HT-29 (cell line): ENCODE measurements at regions not wholly inside any gene's neighbourhood (a gene's known extent, or its start where the extent isn't known, plus 50 kb on each side); places are given as distances from the start of the nearest gene placed in this dataset.

ENCODE experiments used
- DNase-seq: peaks from one replicate; pipeline ENCODE4 v3.0.0-alpha.2; 2015; ENCODE audit warnings: low spot score

DNA sequence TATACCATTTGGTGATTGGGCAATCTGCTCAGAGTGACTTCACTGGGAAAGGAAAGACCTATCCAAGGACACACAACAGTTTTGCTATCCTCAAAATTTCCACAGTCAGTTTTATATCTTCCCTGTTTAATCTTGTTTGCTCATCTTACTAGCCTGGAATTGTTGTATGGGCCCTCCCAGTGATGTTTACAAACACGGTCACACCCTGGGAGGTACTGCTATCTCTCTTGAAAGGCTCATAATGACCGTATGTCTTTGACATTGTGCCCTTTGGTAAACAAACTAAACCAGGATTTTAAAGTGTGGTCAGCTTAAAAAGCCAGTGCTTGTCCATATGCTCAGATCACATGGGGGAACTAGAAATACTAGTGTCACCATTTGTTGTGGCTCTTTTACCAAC is 277.0 kb downstream of the CDH2 start:
- DNase-seq: no peak

DNA sequence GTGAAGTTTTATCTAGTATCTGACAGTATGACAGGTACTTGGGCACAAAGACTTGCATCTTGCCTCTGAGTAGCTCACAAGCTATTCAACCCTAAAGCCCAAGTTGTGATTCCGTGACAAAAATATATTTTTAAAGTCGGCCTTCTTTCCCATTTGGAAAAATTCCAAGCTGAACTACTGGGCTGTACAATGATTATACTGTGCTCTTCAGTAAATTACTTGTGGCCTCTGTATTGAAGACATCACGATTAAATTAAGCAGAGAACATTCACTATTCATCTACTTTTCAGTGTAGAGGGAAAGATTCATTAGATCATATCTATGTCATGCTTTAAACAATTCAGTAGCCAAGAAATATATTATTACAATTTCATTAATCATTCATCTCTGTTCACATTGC is 282.2 kb downstream of the CDH2 start:
- no peak for DNase-seq

DNA sequence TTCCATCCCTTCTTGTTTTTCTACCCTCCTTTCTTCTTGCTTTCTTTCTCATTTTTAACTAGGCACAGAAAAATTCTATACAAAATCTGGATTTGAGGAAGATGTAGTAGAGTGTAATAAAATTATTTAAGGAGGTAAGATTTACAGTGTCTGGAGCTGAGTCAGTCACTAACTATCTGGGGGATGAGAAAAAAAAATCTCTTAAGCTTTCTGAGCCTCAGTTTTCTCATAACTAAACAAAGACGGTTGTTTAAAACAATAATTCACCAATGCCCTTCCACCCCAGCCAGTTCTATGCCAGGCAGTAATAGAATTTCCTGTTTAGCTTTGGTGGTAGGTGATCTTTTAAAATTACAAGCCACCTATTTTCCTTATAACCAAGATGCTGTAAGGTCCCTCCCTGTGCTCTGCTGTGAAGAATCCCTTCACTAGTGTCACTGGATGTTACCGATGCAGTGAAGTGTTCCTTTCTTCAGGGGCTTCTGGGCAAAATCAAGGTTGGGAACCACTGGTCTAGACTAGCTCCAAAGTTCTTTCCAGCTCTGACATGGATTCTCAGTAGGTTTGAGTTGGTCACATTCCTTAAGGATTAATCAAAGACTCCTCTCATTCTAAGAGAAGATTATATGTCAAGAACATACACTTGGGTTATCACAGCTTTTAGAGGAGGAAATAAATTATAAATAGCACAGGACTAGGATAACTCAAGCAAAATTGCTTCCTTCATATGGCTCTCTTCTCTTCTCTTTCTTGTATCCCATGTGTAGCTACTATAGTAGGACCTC is 289.0 kb downstream of the CDH2 start:
- DNase-seq: no peak

DNA sequence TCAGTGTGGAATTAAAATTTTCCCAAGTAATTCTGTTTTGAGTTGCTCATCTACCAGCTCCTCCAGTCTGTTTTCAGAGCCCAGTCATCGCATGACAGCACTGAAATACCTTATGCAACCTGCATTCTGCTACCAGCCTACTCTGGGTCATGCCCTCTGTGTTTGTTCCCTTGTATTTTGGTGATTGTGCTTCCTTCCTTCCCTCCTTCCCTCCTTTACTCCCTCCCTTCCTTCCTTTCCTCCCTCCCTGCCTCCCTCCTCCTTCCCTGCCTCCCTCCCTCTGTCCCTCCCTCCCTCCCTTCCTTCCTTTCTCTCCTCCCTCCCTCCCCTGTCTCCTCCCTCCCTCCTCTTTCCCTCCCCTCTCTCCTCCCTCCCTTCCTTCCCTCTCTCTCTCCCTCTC is 289.6 kb downstream of the CDH2 start:
- no peak for DNase-seq

DNA sequence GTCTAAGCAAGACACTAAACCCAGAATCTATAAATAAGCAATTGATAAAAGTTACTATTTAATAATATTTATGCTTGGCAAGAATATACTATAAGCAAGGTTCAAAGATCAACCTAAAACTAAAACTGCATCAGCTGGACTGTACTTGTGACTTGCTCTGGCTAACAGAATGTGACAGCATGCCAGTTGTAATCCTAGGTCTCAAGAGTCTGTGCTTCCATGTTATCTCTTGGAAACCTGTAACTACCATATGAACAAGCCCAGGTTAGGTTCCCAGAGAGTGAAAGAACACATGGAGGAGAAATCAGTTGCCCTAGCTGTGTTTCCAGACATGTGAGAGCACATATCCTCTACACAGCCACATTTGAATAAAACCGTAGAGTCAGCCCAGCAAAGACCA is 297.4 kb downstream of the CDH2 start:
- DNase-seq: no peak

DNA sequence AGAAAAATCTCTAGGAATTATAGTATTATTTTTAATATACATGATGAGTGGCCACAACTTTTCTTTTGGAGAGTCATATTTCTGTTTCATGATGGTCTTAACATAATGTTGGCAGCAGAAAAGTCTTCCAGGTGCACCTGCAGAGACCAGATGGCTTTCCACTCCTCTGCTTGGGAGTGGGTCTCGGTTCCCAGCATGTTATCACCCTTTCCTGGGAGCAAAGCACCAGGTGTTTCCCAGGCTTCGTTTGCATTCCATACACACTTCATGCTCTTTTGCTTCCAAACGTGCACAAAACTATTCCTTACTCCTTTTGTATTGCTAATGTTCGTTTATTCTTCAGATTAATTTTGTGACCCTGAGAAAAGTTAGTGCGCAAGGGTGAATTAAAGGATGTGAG is 305.2 kb downstream of the CDH2 start:
- DNase-seq: no peak

DNA sequence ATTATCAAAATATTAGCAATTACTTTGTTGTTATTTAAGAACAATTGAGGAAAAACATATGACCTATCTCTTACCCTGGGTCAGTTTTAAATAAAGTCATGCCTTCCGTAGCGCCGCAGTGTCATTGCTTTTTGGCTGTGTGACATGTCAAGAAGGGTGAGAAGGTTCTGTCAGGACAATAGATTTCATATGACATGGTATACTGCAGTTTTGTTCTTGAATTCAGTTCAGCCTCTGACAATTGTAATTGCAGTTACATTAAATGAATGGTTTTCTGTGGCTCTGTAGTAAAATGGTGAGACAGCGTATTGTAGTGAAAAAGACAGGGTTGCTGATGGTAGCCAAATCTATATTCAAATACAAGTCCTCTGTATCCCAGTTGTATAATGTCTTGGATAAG is 307.2 kb downstream of the CDH2 start:
- no peak for DNase-seq

DNA sequence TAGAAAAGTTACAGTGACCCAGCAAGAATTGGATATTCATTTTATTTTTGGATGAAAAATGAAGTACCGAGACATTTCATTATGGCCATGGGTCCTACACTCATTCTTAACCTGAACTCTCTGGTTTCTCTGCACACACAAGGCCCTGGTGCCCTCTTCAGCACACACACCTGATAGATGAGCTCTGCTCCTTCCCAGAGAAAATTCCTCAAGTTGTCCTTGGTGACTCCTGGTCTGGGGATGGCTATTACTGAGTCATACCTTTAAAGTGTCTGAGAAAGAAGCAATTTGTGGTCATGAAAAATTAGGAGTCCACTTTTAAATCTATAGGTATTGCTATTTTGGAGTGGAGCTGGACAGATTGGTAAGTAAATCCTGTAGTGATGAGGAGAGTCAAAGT is 311.5 kb downstream of the CDH2 start:
- DNase-seq: no peak

DNA sequence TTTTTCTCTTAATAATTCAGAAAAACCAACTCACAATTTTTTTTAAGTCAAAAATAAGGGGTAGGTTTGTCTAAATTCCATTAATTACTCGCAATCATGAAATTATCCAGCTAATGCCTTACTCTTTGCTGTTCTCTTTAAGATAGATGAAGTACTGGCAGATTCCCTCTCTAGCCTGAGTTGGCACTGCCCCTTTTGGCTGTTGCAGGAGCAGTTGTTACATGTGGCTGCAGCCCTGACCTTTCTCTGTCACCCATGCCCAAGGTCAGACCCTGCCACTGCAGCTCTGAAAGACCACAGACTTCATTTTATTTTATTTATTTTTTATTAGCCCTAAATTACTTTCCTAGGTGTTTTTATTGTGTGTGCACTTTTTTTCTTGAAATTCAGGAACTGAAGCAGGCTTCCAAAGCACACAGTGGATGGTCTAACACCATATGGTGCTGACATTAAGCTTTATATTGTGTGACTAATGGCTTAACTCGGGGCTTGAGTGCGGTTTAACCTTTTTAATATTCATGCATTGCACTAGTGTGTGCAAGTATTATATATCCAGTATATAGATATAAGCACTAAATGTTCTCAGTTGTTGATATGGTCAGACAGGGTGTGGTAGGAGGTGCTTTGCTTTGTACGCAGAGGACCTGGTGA is 313.0 kb downstream of the CDH2 start:
- DNase-seq: no peak

DNA sequence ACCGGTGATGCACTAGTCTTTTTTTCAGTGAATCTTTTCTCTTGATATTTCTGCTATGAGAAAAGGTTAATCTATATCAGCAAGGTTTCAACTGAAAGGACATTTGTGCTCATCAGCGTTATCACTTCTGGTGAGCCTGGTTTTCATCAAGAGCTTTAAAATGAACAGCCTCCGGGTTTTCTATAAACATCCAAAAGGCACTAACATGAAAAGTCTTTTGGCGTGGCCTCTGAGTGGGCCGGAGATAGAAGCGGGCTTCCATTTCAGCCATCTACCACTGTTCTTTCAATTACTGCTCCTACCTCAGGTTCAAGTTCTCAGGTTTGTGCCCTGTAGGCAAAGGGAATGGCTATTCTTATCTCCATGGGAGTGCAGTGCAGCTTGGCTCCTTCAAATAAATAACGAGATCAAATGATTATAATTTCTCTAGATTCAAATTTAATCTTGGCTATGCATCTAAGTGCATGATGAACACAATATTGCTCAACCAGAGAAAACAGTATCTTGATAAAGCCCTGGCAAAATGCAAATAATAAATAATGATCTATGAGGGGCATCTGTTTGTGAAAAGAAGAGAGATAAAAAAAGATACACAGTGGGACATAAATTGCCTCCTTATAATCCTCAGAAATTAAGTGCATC is 314.8 kb downstream of the CDH2 start:
- no peak for DNase-seq

DNA sequence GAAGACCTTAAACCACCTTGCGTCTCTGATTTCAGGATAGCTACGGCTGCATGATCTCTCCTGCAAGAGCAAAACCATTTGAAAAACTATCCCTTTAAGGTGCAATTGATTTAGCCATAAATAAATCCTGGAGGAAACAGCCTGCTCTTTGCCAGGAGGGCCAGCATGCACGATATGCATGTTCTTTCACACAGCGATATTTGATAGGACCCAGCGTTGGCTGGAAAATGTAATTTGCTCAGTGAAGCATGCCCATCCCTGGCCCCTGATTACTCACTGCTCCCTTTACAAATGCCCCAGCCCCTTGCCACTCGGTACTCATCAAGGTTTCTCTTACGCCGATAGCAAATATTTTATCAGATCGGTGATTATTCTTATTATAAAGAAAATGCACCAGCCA is 315.4 kb downstream of the CDH2 start:
- no peak for DNase-seq

DNA sequence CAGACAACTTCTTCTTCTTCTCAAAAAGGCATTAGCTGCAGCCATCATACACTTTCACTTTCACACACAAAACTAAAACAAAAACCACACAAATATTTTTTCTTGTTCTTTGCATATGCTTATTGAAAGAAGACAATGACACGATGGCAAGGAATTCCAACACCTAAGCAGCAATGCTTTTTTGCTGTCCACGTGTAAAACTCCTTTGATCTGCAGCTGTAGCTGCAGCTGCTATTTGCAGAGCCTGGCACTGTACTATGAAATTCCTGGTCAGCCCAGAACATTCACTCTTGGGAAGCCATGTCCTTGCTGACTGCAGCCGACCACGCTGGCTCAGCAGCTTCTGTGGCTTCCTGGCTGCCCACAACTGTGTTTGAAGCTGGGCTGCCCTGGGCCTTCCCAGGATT is 316.2 kb downstream of the CDH2 start:
- DNase-seq: no peak

DNA sequence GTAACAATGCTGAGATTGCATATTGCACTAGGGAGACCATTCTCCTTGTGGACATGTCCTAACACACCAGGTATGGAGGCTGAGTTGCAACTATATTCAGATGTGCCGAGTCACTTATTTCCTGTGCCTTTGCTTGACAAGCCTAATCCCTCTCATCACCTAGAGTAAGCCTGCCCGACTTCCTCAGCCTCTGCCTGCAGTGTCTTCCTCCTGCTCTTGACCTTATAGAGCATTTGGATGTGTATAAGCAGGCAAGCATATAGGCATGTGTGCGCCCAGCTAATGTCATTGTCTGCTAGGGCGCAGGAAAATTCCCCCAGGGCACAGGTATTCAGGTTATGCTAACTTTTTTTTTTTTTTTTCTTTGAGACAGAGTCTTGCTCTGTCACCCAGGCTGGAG is 316.9 kb downstream of the CDH2 start:
- no peak for DNase-seq

DNA sequence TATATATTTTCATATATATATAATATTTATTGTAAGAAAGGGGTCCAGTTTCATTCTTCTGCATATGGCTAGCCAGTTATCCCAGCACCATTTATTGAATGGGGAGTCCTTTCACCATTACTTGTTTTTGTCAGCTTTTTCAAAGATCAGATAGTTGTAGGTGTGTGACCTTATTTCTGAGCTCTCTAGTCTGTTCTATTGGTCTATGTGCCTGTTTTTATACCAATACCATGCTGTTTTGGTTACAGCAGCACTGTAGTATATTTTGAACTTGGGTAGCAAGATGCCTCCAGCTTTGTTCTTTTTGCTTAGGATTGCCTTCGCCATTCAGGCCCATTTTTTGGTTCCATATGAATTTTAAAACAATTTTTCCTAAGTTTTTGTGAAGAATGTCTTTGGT is 320.1 kb downstream of the CDH2 start:
- DNase-seq: no peak

DNA sequence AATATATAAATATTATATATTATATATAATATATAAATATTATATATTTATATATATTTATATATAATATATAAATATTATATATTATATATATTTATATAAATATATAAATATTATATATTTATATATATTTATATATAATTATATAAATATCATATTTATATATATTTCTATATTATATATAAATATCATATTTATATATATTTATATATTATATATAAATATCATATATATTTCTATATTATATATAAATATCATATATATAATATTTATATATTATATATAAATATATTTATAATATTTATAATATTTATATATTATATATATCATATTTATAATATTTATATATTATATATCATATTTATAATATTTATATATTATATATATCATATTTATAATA is 321.4 kb downstream of the CDH2 start:
- DNase-seq: no peak

DNA sequence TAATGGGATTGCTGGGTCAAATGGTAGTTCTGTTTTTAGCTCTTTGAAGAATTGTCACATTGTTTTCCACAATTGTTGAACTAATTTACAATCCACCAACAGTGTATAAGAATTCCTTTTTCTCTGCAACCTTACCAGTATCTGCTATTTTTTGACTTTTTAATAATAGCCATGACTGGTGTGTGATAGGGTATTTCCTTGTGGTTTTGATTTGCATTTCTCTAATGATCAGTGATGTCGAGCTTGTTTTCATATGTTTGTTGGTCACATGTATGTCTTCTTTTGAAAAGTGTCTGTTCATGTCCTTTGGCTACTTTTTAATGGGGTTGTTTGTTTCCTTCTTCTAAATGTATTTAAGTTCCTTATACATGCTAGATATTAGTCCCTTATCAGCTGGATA is 322.3 kb downstream of the CDH2 start:
- DNase-seq: no peak

DNA sequence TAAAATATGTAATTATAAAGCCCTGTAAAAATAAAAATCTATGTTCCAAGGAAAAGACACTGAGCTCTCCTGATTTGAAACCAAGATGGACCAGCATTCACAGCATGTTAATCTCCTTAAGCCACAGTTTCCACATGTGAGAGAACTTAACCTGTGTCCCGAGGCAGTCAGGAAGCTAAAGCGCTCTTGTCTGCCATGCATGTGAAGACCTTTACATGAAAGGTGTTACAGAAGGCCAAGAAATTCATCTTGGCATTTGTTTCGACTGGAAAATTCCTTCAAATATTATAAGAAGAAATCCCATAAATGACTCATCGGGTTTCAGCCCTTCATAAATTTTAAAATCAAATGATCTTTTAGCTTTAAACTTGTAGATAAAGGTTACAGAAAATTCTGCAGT is 328.6 kb downstream of the CDH2 start:
- no peak for DNase-seq

DNA sequence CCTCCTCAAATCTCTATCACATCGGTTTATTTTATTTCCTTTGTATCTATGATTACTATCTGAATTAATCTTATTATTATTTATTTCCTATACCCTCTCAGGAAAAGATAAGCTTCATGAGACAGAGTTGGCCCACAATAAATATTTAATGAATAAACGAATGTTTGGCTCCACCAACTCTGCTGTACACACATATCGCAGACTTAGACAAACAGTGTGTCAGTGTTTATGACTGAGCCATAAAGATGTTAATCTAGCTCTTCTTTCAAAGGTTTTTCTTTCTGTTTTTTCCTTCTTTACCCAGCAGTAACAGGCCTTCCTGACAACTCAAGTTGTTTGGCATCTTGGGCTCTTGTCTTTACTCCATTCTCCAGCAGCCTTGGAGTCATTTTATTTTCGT is 329.5 kb downstream of the CDH2 start:
- no peak for DNase-seq

DNA sequence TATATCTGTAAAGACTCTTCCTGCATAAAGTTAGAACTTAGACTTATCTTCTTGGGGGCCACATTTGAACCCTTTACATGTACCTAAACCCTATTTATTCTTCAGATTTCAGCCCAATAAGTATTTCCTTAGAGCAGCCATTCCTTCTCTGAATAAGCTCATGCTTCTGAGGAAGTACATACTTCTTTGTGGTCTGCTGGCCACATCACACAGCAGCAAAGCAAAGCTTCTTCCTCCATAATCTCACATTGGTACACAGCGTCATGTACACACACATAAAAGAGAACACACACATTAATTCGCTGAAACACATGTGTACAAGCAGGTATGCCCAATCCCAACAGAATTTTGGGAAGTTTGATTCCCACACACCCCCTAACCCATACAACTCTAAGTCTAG is 331.0 kb downstream of the CDH2 start:
- DNase-seq: no peak

DNA sequence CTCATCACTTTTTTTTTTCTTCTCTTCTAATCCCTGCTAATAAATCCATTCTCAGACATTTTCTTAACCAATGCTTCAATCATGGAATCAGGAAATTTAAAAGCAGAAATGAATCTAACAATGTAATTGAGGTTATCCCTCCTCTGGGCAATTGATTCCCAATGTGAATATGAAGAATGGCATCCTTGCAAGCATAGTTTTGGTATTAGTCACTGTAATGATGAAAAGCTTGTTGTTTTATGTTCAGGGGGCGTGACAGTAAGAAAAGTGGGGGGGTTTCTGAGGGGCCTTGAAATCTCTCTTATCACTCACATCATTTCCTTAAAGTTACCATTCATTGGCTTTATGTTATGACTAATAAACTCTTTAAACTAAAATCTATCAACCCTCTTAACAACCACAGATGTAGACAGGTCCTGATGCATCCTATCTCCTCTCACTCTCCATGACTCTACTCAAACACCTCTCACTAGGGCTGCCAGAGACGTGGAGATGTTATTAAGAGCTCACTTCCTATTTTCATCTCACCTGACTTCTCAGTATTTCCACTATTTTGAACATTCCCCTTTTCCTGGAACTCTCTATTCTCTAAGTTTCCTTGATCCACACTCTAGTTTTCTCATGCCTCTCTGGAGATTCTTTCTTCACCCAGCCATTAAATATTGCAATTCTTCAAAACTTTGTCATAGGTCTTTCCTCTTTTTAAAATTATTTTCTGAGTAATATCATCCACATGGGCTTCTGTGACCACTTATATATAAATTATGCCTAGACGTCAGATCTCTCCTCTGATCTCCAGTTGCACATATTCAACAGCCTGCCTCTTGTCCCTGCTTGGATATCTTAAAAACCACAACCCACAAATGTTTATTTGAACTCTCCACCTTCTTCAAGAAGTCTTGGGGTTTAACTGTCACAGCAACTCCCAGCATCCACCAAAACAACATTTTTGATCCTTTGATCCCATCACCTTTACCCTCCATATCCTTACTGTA is 332.9 kb downstream of the CDH2 start:
- DNase-seq: no peak

DNA sequence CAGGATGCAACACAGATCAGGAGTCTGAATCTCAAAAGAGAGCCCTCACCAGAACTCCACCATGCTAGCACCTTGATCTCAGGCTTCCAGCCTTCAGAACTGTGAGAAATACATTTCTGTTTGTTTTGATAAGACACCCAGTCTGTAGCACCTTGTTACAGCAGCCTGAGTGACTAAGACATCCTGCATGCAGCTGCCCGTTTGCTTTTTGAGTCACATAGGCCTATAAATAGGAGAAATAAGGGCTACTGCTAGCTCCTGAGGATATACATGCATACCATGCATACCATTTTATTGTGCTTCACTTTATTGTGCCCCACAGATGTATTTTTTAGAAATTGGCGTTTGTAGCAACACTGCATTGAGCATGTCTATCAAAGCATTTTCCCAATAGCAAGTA is 337.8 kb downstream of the CDH2 start:
- no peak for DNase-seq

DNA sequence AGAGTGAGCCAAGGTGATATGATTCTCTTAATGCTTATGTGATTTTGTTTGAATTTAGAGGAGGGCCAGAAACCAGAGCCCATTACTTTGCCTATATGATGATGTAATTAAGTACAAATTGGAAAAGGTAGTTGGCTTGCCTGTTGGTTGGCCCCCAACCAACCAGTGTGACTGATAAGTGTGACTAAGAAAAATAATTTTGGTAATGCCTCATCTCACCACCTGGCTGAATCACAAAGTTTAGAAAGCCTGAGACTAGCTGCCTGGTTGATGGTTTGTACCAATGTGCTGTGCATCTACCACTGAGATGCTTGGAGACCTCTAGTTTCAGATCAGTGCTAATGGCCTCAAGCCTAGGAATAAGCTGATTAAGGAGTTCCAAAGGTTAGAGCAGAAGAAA is 338.7 kb downstream of the CDH2 start:
- no peak for DNase-seq
